ENCODE measurements at regions not wholly inside any gene's neighbourhood (a gene's known extent, or its start where the extent isn't known, plus 50 kb on each side); places are given as distances from the start of the nearest gene placed in this dataset.
"Not testable (repeated sequence)": the region's sequence is repeated elsewhere in the genome, so short reads cannot be mapped to it uniquely, and the experiment has no call there.

GRCh38 chr12:91778091-91778832 is 367.4 kb downstream of the BTG1 start:
- no peak for DNase-seq

- no peak for DNase-seq
Measured at GRCh38 chr12:91777268-91777992, 368.2 kb downstream of the BTG1 start.

- no peak for DNase-seq
Measured at GRCh38 chr12:91774434-91774921, 371.2 kb downstream of the BTG1 start.

- DNase-seq: no peak
Measured at GRCh38 chr12:91773749-91774429, 371.8 kb downstream of the BTG1 start.

GRCh38 chr12:91772411-91772810 is 373.2 kb downstream of the BTG1 start:
- no peak for DNase-seq

- no peak for DNase-seq
Measured at GRCh38 chr12:91769736-91770135, 375.9 kb downstream of the BTG1 start.

GRCh38 chr12:91767237-91767636 is 378.4 kb downstream of the BTG1 start:
- DNase-seq: no peak

- DNase-seq: no peak
Measured at GRCh38 chr12:91766454-91766853, 379.2 kb downstream of the BTG1 start.

- no peak for DNase-seq
Measured at GRCh38 chr12:91763654-91764370, 381.8 kb downstream of the BTG1 start.

GRCh38 chr12:91753649-91754048 is 392.0 kb downstream of the BTG1 start:
- no peak for DNase-seq

GRCh38 chr12:91746976-91747375 is 398.7 kb downstream of the BTG1 start:
- no peak for DNase-seq

GRCh38 chr12:91744597-91744996 is 401.0 kb downstream of the BTG1 start:
- no peak for DNase-seq

GRCh38 chr12:91743704-91744321 is 401.8 kb downstream of the BTG1 start:
- no peak for DNase-seq

GRCh38 chr12:91743280-91743679 is 402.4 kb downstream of the BTG1 start:
- no peak for DNase-seq

- no peak for DNase-seq
Measured at GRCh38 chr12:91741932-91742331, 403.7 kb downstream of the BTG1 start.

GRCh38 chr12:91733846-91734245 is 411.8 kb downstream of the BTG1 start:
- DNase-seq: not testable (repeated sequence)

GRCh38 chr12:91732086-91732485 is 413.6 kb downstream of the BTG1 start:
- DNase-seq: no peak

- no peak for DNase-seq
Measured at GRCh38 chr12:91729543-91729942, 416.1 kb downstream of the BTG1 start.

- DNase-seq: no peak
Measured at GRCh38 chr12:91723191-91723590, 422.5 kb downstream of the BTG1 start.

- DNase-seq: no peak
Measured at GRCh38 chr12:91722072-91722471, 423.6 kb downstream of the BTG1 start.

GRCh38 chr12:91721023-91721422 is 424.6 kb downstream of the BTG1 start:
- DNase-seq: no peak

- no peak for DNase-seq
Measured at GRCh38 chr12:91718326-91718725, 427.3 kb downstream of the BTG1 start.

- no peak for DNase-seq
Measured at GRCh38 chr12:91717804-91718203, 427.8 kb downstream of the BTG1 start.

Measured in NCI-H510A treated with DMSO at 0.1 percent for 48 hours (cell line).